CD8-positive, alpha-beta memory T cell (primary cell): ENCODE measurements at regions not wholly inside any gene's neighbourhood (a gene's known extent, or its start where the extent isn't known, plus 50 kb on each side); places are given as distances from the start of the nearest gene placed in this dataset.
A peak's percentile ranks its signal among the peaks of the same experiment; 100 is the strongest.

Experiments used
- CTCF ChIA-PET: fragments of 350-600 bp; sonication (Branson Sonifier 250); formaldehyde crosslinking; loops from one replicate; lab custom pipeline; 2021; ENCODE audit warnings: antibody characterized with exemption; lab: Charles Lee
- POLR2A ChIA-PET: fragments of 350-600 bp; sonication (Branson Sonifier 250); formaldehyde crosslinking; loops from one replicate; lab custom pipeline; 2021; ENCODE audit warnings: antibody characterized with exemption; lab: Charles Lee
- DNase-seq, 5 donors: peaks; one replicate each; pipeline versions ENCODE4 v3.0.0 to v3.0.0-alpha.2; 2020 to 2022; ENCODE audit warnings: mixed read lengths in 1 of 5
- H3K27ac ChIP-seq: one replicate; pipeline ENCODE4 v1.7.0; 2013; ENCODE audit warnings: low read depth, mild to moderate bottlenecking, low read length, moderate library complexity
- H3K27me3 ChIP-seq: 2 replicates; pipeline ENCODE4 v1.7.0; 2013; ENCODE audit warnings: low read length, mild to moderate bottlenecking; ENCODE audit not compliant: insufficient read depth, poor library complexity, severe bottlenecking
- H3K36me3 ChIP-seq: 2 replicates; pipeline ENCODE4 v1.7.0; 2013; ENCODE audit warnings: mild to moderate bottlenecking, low read length, moderate library complexity; ENCODE audit not compliant: insufficient read depth
- H3K4me1 ChIP-seq: 2 replicates; pipeline ENCODE4 v1.7.0; 2013; ENCODE audit warnings: mild to moderate bottlenecking, low read length, moderate library complexity; ENCODE audit not compliant: insufficient read depth
- H3K4me3 ChIP-seq: 2 replicates; pipeline ENCODE4 v1.7.0; 2013; ENCODE audit warnings: mild to moderate bottlenecking, low read length
- H3K9me3 ChIP-seq: 2 replicates; pipeline ENCODE4 v1.7.0; 2013; ENCODE audit warnings: mild to moderate bottlenecking, low read length
- H3K27ac Mint-ChIP-seq, 8 donors: one replicate each; pipeline ENCODE4 v1.8.0; 2020 to 2021; ENCODE audit warnings: mixed read lengths in 8 of 8, mild to moderate bottlenecking in 6 of 8, inconsistent platforms in 3 of 8, moderate library complexity in 3 of 8
- H3K27me3 Mint-ChIP-seq, 2 donors: one replicate each; pipeline ENCODE4 v1.8.0; 2020 to 2021; ENCODE audit warnings: mixed read lengths in 2 of 2, mild to moderate bottlenecking in 1 of 2, moderate library complexity in 1 of 2
- H3K36me3 Mint-ChIP-seq, 3 donors: one replicate each; pipeline ENCODE4 v1.8.0; 2020 to 2021; ENCODE audit warnings: mixed read lengths in 3 of 3, inconsistent platforms in 1 of 3, mild to moderate bottlenecking in 1 of 3
- H3K4me1 Mint-ChIP-seq, 3 donors: one replicate each; pipeline ENCODE4 v1.8.0; 2020 to 2021; ENCODE audit warnings: mixed read lengths in 3 of 3, inconsistent platforms in 1 of 3, mild to moderate bottlenecking in 1 of 3
- H3K4me3 Mint-ChIP-seq, 7 donors: one replicate each; pipeline ENCODE4 v1.8.0; 2020 to 2021; ENCODE audit warnings: mixed read lengths in 7 of 7, mild to moderate bottlenecking in 6 of 7, moderate library complexity in 4 of 7, inconsistent platforms in 2 of 7
- H3K9me3 Mint-ChIP-seq, 5 donors: one replicate each; pipeline ENCODE4 v1.8.0; 2020 to 2022; ENCODE audit warnings: mixed read lengths in 5 of 5, mild to moderate bottlenecking in 3 of 5, moderate library complexity in 2 of 5, inconsistent platforms in 1 of 5

DNA sequence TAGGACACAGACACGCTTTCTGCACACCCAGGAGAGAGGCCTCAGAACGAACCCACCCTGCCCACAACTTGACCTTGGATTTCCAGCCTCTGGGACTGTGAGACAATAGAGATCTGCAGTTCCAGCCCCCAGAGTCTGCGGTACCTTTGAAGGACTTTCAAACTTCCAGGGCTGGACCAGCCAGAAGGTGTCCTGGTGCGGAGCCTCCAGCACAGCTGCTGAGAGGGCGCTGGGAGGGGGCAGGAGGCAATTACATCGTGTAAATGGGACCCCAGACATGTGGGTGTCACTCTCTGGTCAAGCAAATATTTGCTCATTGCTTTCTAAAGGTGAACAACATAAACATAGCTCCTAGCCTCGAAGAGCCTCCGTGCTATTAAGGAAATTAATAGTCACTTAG is 58.7 kb upstream of the ACTRT2 start:
- Mint-ChIP-seq H3K36me3 (no peaks in the 10 kb centered on the region), H3K27me3 (peaks cover 3 to 6% of the 10 kb centered on the region in 2 donors), H3K27ac (no peak overlapping the region), H3K4me3 (no peak overlapping the region), H3K9me3 (peaks cover 0 to 12% (median 9%) of the 10 kb centered on the region in 5 donors), H3K4me1 (no peaks in the 10 kb centered on the region)
- Histone ChIP-seq H3K27me3 (no peaks in the 10 kb centered on the region), H3K36me3 (no peaks in the 10 kb centered on the region), H3K27ac (no peak overlapping the region), H3K4me3 (no peak overlapping the region), H3K9me3 (no peaks in the 10 kb centered on the region), H3K4me1 (no peaks in the 10 kb centered on the region)
- DNase-seq = peak in 1 of 5 donors; percentile 29
- POLR2A ChIA-PET = no interaction called here
- CTCF ChIA-PET = no interaction called here

- Histone ChIP-seq H3K4me1 (no peaks in the 10 kb centered on the region), H3K36me3 (no peaks in the 10 kb centered on the region), H3K27me3 (no peaks in the 10 kb centered on the region), H3K27ac (no peak overlapping the region), H3K9me3 (no peaks in the 10 kb centered on the region), H3K4me3 (no peak overlapping the region)
- H3K4me1 Mint-ChIP-seq = no peaks in the 10 kb centered on the region
- H3K27ac Mint-ChIP-seq = no peak overlapping the region
- peaks cover 0 to 9% (median 5%) of the 10 kb centered on the region in 5 donors for H3K9me3 Mint-ChIP-seq
- ChIA-PET POLR2A (no interaction called here), CTCF (no interaction called here)
- peak in 1 of 5 donors; percentile 30 for DNase-seq
- H3K36me3 Mint-ChIP-seq = no peaks in the 10 kb centered on the region
- peaks cover 3 to 6% of the 10 kb centered on the region in 2 donors for H3K27me3 Mint-ChIP-seq
- no peak overlapping the region for H3K4me3 Mint-ChIP-seq
Observed at GRCh38 chr1:2962946-2963345, 58.3 kb upstream of the ACTRT2 start.

DNA sequence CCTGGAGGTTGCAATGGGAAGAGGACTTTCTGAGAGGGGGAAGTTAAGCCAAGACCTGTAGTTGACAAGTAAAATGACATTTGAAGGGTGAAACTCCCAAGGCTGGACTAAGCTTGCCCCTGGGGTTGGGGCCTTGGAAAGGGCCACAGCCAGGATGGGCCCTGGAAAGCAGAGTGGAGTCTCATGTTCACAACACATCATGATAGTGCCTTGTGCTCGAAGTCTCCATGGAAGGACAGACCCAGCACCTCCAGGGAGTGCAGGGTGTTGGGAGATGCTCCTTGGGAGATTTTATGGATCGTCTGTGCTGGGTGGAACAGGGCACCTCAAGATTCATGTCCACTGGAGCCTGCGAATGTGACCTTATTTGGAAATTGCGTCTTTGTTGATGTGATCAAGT is 55.6 kb upstream of the ACTRT2 start:
- no peaks in the 10 kb centered on the region for H3K4me1 ChIP-seq
- H3K4me3 ChIP-seq = no peak overlapping the region
- Mint-ChIP-seq H3K4me1 (no peaks in the 10 kb centered on the region), H3K9me3 (no peaks in the 10 kb centered on the region), H3K36me3 (no peaks in the 10 kb centered on the region), H3K27me3 (peaks cover 5 to 7% of the 10 kb centered on the region in 2 donors), H3K27ac (no peak overlapping the region), H3K4me3 (no peak overlapping the region)
- no peaks in the 10 kb centered on the region for H3K27me3 ChIP-seq
- H3K9me3 ChIP-seq = no peaks in the 10 kb centered on the region
- H3K27ac ChIP-seq = no peak overlapping the region
- ChIA-PET CTCF (no interaction called here), POLR2A (no interaction called here)
- H3K36me3 ChIP-seq = no peaks in the 10 kb centered on the region
- DNase-seq = no peak

DNA sequence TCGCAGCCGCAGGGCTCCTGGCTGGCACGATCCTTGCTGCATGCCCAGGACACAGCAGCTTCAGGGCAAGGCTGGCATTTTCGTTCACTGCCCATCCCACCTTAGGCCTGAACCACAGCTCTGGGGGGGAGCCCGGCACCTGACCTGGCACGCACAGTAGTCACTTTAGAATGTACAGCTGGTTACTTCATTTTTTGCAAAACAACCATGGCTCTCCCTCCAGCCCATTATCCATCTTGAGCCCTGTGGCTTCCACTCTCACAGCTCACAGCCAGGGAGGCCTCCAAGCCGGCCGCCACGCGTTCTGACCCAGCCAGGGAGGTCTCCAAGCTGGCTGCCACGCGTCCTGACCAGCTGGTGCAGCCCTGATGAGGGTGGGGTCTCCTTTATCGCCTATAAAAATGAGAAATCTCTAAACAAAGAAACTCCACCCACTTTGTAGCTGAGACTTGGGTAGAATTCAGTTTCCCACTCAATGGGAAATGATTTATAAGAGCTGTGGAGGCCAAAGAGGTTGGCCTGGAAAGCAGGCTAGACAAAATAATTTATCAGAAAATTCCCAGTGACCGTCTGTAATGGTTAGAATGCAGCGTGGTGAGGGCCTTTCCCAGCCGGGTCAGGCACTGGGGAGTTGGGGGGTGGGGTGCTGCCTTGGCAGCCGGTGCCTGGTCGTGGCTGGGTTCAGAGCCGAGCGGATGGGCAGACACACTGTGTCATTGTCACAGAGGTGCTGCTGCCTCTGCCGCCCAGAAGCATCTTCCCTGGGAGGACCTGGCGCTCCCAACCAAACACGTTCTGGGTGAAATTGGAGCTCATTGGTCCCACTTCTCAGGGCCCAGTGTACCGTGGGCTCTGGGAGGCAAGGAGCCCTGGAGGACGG is 54.6 kb upstream of the ACTRT2 start:
- H3K9me3 Mint-ChIP-seq = no peaks in the 10 kb centered on the region
- Histone ChIP-seq H3K9me3 (no peaks in the 10 kb centered on the region), H3K27ac (no peak overlapping the region), H3K36me3 (no peaks in the 10 kb centered on the region), H3K4me3 (no peak overlapping the region), H3K27me3 (no peaks in the 10 kb centered on the region), H3K4me1 (no peaks in the 10 kb centered on the region)
- no peaks in the 10 kb centered on the region for H3K4me1 Mint-ChIP-seq
- peak overlapping the region in 1 of 8 donors; percentile 39 for H3K27ac Mint-ChIP-seq
- CTCF ChIA-PET = no interaction called here
- DNase-seq = peak in 1 of 5 donors; percentile 28
- no peak overlapping the region for H3K4me3 Mint-ChIP-seq
- POLR2A ChIA-PET = no interaction called here
- H3K27me3 Mint-ChIP-seq = peaks cover 5% of the 10 kb centered on the region in 2 donors
- H3K36me3 Mint-ChIP-seq = no peaks in the 10 kb centered on the region

GRCh38 chr1:2967329-2967725 is 53.9 kb upstream of the ACTRT2 start:
- Mint-ChIP-seq H3K27me3 (peaks cover 3 to 5% of the 10 kb centered on the region in 2 donors), H3K27ac (no peak overlapping the region), H3K4me3 (no peak overlapping the region), H3K9me3 (no peaks in the 10 kb centered on the region), H3K36me3 (no peaks in the 10 kb centered on the region), H3K4me1 (no peaks in the 10 kb centered on the region)
- ChIA-PET POLR2A (no interaction called here), CTCF (no interaction called here)
- no peak overlapping the region for H3K4me3 ChIP-seq
- H3K4me1 ChIP-seq = no peaks in the 10 kb centered on the region
- no peaks in the 10 kb centered on the region for H3K36me3 ChIP-seq
- no peaks in the 10 kb centered on the region for H3K9me3 ChIP-seq
- no peak overlapping the region for H3K27ac ChIP-seq
- H3K27me3 ChIP-seq = no peaks in the 10 kb centered on the region
- DNase-seq = peak in 1 of 5 donors; percentile 33

- Histone ChIP-seq H3K36me3 (no peaks in the 10 kb centered on the region), H3K27me3 (no peaks in the 10 kb centered on the region), H3K9me3 (no peaks in the 10 kb centered on the region), H3K27ac (no peak overlapping the region), H3K4me3 (no peak overlapping the region), H3K4me1 (no peaks in the 10 kb centered on the region)
- Mint-ChIP-seq H3K36me3 (no peaks in the 10 kb centered on the region), H3K9me3 (no peaks in the 10 kb centered on the region), H3K27ac (no peak overlapping the region), H3K4me3 (no peak overlapping the region), H3K4me1 (peaks cover 0 to 2% (median 0%) of the 10 kb centered on the region in 3 donors), H3K27me3 (peaks cover 3 to 5% of the 10 kb centered on the region in 2 donors)
- POLR2A ChIA-PET = no interaction called here
- DNase-seq = no peak
- CTCF ChIA-PET = no interaction called here
Observed at GRCh38 chr1:2967881-2968280, 53.4 kb upstream of the ACTRT2 start.

GRCh38 chr1:2968471-2968881 is 52.8 kb upstream of the ACTRT2 start:
- H3K36me3 Mint-ChIP-seq = no peaks in the 10 kb centered on the region
- Histone ChIP-seq H3K36me3 (no peaks in the 10 kb centered on the region), H3K9me3 (no peaks in the 10 kb centered on the region), H3K27me3 (no peaks in the 10 kb centered on the region), H3K4me3 (no peak overlapping the region), H3K27ac (no peak overlapping the region), H3K4me1 (no peaks in the 10 kb centered on the region)
- no peak overlapping the region for H3K27ac Mint-ChIP-seq
- DNase-seq = no peak
- peaks cover 0 to 7% (median 1%) of the 10 kb centered on the region in 3 donors for H3K4me1 Mint-ChIP-seq
- ChIA-PET POLR2A (no interaction called here), CTCF (no interaction called here)
- peaks cover 3 to 5% of the 10 kb centered on the region in 2 donors for H3K27me3 Mint-ChIP-seq
- H3K9me3 Mint-ChIP-seq = no peaks in the 10 kb centered on the region
- no peak overlapping the region for H3K4me3 Mint-ChIP-seq

GRCh38 chr1:2969011-2969844 is 52.0 kb upstream of the ACTRT2 start:
- Histone ChIP-seq H3K4me1 (no peaks in the 10 kb centered on the region), H3K4me3 (no peak overlapping the region), H3K36me3 (no peaks in the 10 kb centered on the region), H3K27ac (no peak overlapping the region), H3K27me3 (no peaks in the 10 kb centered on the region), H3K9me3 (no peaks in the 10 kb centered on the region)
- CTCF ChIA-PET = no interaction called here
- Mint-ChIP-seq H3K27ac (peak overlapping the region in 1 of 8 donors; percentile 50), H3K27me3 (peaks cover 3 to 5% of the 10 kb centered on the region in 2 donors), H3K4me1 (peaks cover 0 to 8% (median 1%) of the 10 kb centered on the region in 3 donors), H3K4me3 (no peak overlapping the region), H3K9me3 (no peaks in the 10 kb centered on the region), H3K36me3 (no peaks in the 10 kb centered on the region)
- POLR2A ChIA-PET = no interaction called here
- DNase-seq = no peak
